Muscle layer of duodenum (tissue), 2 donors: ENCODE measurements at regions not wholly inside any gene's neighbourhood (a gene's known extent, or its start where the extent isn't known, plus 50 kb on each side); places are given as distances from the start of the nearest gene placed in this dataset.
"Not testable (repeated sequence)": the region's sequence is repeated elsewhere in the genome, so short reads cannot be mapped to it uniquely, and the experiment has no call there.

Experiments
- H3K27ac ChIP-seq: one replicate; pipeline ENCODE4 v1.7.0; 2013; ENCODE audit warnings: mild to moderate bottlenecking, low read length
- H3K27me3 ChIP-seq: one replicate; pipeline ENCODE4 v1.7.0; 2013; ENCODE audit warnings: low read depth, mild to moderate bottlenecking, control low read depth, low read length
- H3K36me3 ChIP-seq, 2 donors: one replicate each; pipeline ENCODE4 v1.7.0; 2013; ENCODE audit warnings: low read length in 2 of 2, control low read depth in 1 of 2, mild to moderate bottlenecking in 1 of 2; ENCODE audit not compliant: insufficient read depth in 2 of 2, control insufficient read depth in 1 of 2
- H3K4me1 ChIP-seq, 2 donors: one replicate each; pipeline ENCODE4 v1.7.0; 2013; ENCODE audit warnings: low read length in 2 of 2, mild to moderate bottlenecking in 2 of 2, control low read depth in 1 of 2, moderate library complexity in 1 of 2; ENCODE audit not compliant: insufficient read depth in 2 of 2, control insufficient read depth in 1 of 2
- H3K4me3 ChIP-seq, 2 donors: one replicate each; pipeline ENCODE4 v1.7.0; 2013; ENCODE audit warnings: low read length in 2 of 2, low read depth in 1 of 2, mild to moderate bottlenecking in 1 of 2
- H3K9me3 ChIP-seq, 2 donors: one replicate each; pipeline ENCODE4 v1.7.0; 2013; ENCODE audit warnings: low read length in 2 of 2, control low read depth in 1 of 2, mild to moderate bottlenecking in 1 of 2; ENCODE audit not compliant: control insufficient read depth in 1 of 2
- donor health status: healthy.

GRCh38 chr20:11708223-11708622 lies 209.5 kb upstream of the BTBD3 start:
- H3K36me3 ChIP-seq, H3K4me3 ChIP-seq, H3K4me1 ChIP-seq, H3K27me3 ChIP-seq, H3K9me3 ChIP-seq, H3K27ac ChIP-seq: not testable (repeated sequence)

- Histone ChIP-seq H3K4me3 (no peak overlapping the region), H3K27me3 (no peaks in the 10 kb centered on the region), H3K9me3 (no peaks in the 10 kb centered on the region), H3K27ac (no peak overlapping the region), H3K36me3 (no peaks in the 10 kb centered on the region), H3K4me1 (no peaks in the 10 kb centered on the region)
These were observed 206.5 kb upstream of the BTBD3 start for GRCh38 chr20:11711214-11711613.

GRCh38 chr20:11712639-11713160 lies 205.0 kb upstream of the BTBD3 start:
- Histone ChIP-seq H3K36me3 (no peaks in the 10 kb centered on the region), H3K9me3 (no peaks in the 10 kb centered on the region), H3K27ac (no peak overlapping the region), H3K27me3 (no peaks in the 10 kb centered on the region), H3K4me1 (no peaks in the 10 kb centered on the region), H3K4me3 (no peak overlapping the region)

GRCh38 chr20:11714886-11715285 lies 202.8 kb upstream of the BTBD3 start:
- Histone ChIP-seq H3K4me3 (no peak overlapping the region), H3K27ac (no peak overlapping the region), H3K4me1 (no peaks in the 10 kb centered on the region), H3K9me3 (no peaks in the 10 kb centered on the region), H3K36me3 (no peaks in the 10 kb centered on the region), H3K27me3 (no peaks in the 10 kb centered on the region)

GRCh38 chr20:11716239-11716944 lies 201.3 kb upstream of the BTBD3 start:
- Histone ChIP-seq H3K4me1 (no peaks in the 10 kb centered on the region), H3K27ac (no peak overlapping the region), H3K27me3 (no peaks in the 10 kb centered on the region), H3K9me3 (no peaks in the 10 kb centered on the region), H3K4me3 (no peak overlapping the region), H3K36me3 (no peaks in the 10 kb centered on the region)

- H3K4me1 ChIP-seq: no peaks in the 10 kb centered on the region
- no peaks in the 10 kb centered on the region for H3K27me3 ChIP-seq
- no peak overlapping the region for H3K4me3 ChIP-seq
- no peak overlapping the region for H3K27ac ChIP-seq
- no peaks in the 10 kb centered on the region for H3K9me3 ChIP-seq
- H3K36me3 ChIP-seq: no peaks in the 10 kb centered on the region
These were observed 200.8 kb upstream of the BTBD3 start for GRCh38 chr20:11716945-11717248.

GRCh38 chr20:11717562-11717961 lies 200.1 kb upstream of the BTBD3 start:
- no peak overlapping the region for H3K4me3 ChIP-seq
- H3K27me3 ChIP-seq: no peaks in the 10 kb centered on the region
- no peaks in the 10 kb centered on the region for H3K9me3 ChIP-seq
- H3K36me3 ChIP-seq: no peaks in the 10 kb centered on the region
- H3K27ac ChIP-seq: no peak overlapping the region
- H3K4me1 ChIP-seq: no peaks in the 10 kb centered on the region

- Histone ChIP-seq H3K4me3 (no peak overlapping the region), H3K27me3 (no peaks in the 10 kb centered on the region), H3K36me3 (no peaks in the 10 kb centered on the region), H3K4me1 (no peaks in the 10 kb centered on the region), H3K27ac (no peak overlapping the region), H3K9me3 (no peaks in the 10 kb centered on the region)
These were observed 199.1 kb upstream of the BTBD3 start for GRCh38 chr20:11718474-11719094.

- Histone ChIP-seq H3K4me3 (no peak overlapping the region), H3K27me3 (no peaks in the 10 kb centered on the region), H3K9me3 (no peaks in the 10 kb centered on the region), H3K4me1 (no peaks in the 10 kb centered on the region), H3K27ac (no peak overlapping the region), H3K36me3 (no peaks in the 10 kb centered on the region)
These were observed 198.5 kb upstream of the BTBD3 start for GRCh38 chr20:11719153-11719552.

- Histone ChIP-seq H3K27me3 (no peaks in the 10 kb centered on the region), H3K9me3 (no peaks in the 10 kb centered on the region), H3K4me3 (no peak overlapping the region), H3K4me1 (no peaks in the 10 kb centered on the region), H3K36me3 (no peaks in the 10 kb centered on the region), H3K27ac (no peak overlapping the region)
These were observed 196.3 kb upstream of the BTBD3 start for GRCh38 chr20:11721411-11721810.

- H3K9me3 ChIP-seq: no peaks in the 10 kb centered on the region
- no peak overlapping the region for H3K4me3 ChIP-seq
- no peaks in the 10 kb centered on the region for H3K36me3 ChIP-seq
- H3K27ac ChIP-seq: no peak overlapping the region
- no peaks in the 10 kb centered on the region for H3K27me3 ChIP-seq
- H3K4me1 ChIP-seq: no peaks in the 10 kb centered on the region
These were observed 193.6 kb upstream of the BTBD3 start for GRCh38 chr20:11724097-11724496.

GRCh38 chr20:11726026-11726425 lies 191.7 kb upstream of the BTBD3 start:
- no peaks in the 10 kb centered on the region for H3K27me3 ChIP-seq
- no peak overlapping the region for H3K4me3 ChIP-seq
- H3K27ac ChIP-seq: no peak overlapping the region
- no peaks in the 10 kb centered on the region for H3K36me3 ChIP-seq
- H3K4me1 ChIP-seq: no peaks in the 10 kb centered on the region
- no peaks in the 10 kb centered on the region for H3K9me3 ChIP-seq
